NB4 (cell line): ENCODE measurements at regions not wholly inside any gene's neighbourhood (a gene's known extent, or its start where the extent isn't known, plus 50 kb on each side); places are given as distances from the start of the nearest gene placed in this dataset.

Experiments used
- CTCF ChIP-seq: IDR thresholded peaks from one replicate; pipeline ENCODE4 v1.5.1; 2012; ENCODE audit warnings: low read depth, low read length
- MAX ChIP-seq: IDR thresholded peaks from 2 replicates; pipeline ENCODE4 v1.6.1; 2011; ENCODE audit warnings: low read depth, low read length
- MYC ChIP-seq: IDR thresholded peaks from 2 replicates; pipeline ENCODE4 v1.6.1; 2011; ENCODE audit warnings: low read depth, low read length
- POLR2A ChIP-seq: IDR thresholded peaks from 2 replicates; pipeline ENCODE4 v1.6.1; 2011; ENCODE audit warnings: mild to moderate bottlenecking; ENCODE audit not compliant: insufficient read length; ENCODE audit errors: extremely low read depth

- TF ChIP-seq MAX, result no peak
- no peak for TF ChIP-seq CTCF
- TF ChIP-seq POLR2A, result no peak
- no peak for TF ChIP-seq MYC
Observed at GRCh38 chr21:24444736-24445135, 1162.5 kb downstream of the MRPL39 start.
